MM.1S (cell line): ENCODE measurements at regions not wholly inside any gene's neighbourhood (a gene's known extent, or its start where the extent isn't known, plus 50 kb on each side); places are given as distances from the start of the nearest gene placed in this dataset.
A peak's percentile ranks its signal among the peaks of the same experiment; 100 is the strongest.
"Not testable (repeated sequence)": the region's sequence is repeated elsewhere in the genome, so short reads cannot be mapped to it uniquely, and the experiment has no call there.

Experiments
- DNase-seq: peaks from one replicate; pipeline ENCODE4 v3.0.0-alpha.2; 2015
- H2AFZ ChIP-seq: fragments of 300-600 bp; sonication (generic); 2 replicates; pipeline ENCODE4 v1.6.0; 2016; ENCODE audit warnings: antibody characterized with exemption, low read length
- H3F3A ChIP-seq: fragments of 300-600 bp; sonication (generic); 2 replicates; pipeline ENCODE4 v1.6.1; 2016; ENCODE audit warnings: mild to moderate bottlenecking, antibody characterized with exemption, low read length, moderate library complexity, mixed read lengths; ENCODE audit not compliant: insufficient read depth
- H3K27ac ChIP-seq: fragments of 300-600 bp; sonication (generic); 2 replicates; pipeline ENCODE4 v1.5.1; 2016; ENCODE audit warnings: mild to moderate bottlenecking, low read length
- H3K27me3 ChIP-seq: fragments of 300-600 bp; sonication (generic); replicated peaks from 2 replicates; pipeline ENCODE4 v1.6.0; 2016; ENCODE audit warnings: low read length; ENCODE audit not compliant: insufficient read depth
- H3K36me3 ChIP-seq: fragments of 300-600 bp; sonication (generic); replicated peaks from 2 replicates; pipeline ENCODE4 v1.6.1; 2016; ENCODE audit warnings: mild to moderate bottlenecking, low read length, mixed read lengths; ENCODE audit not compliant: insufficient read depth
- H3K4me1 ChIP-seq: fragments of 300-600 bp; sonication (generic); 2 replicates; pipeline ENCODE4 v1.6.1; 2016; ENCODE audit warnings: low read length, mixed read lengths
- H3K4me2 ChIP-seq: fragments of 300-600 bp; sonication (generic); 2 replicates; pipeline ENCODE4 v1.6.0; 2016; ENCODE audit warnings: low read depth, low read length
- H3K4me3 ChIP-seq: fragments of 300-600 bp; sonication (generic); 2 replicates; pipeline ENCODE4 v1.5.1; 2016; ENCODE audit warnings: low read length, mixed read lengths
- H3K79me2 ChIP-seq: fragments of 300-600 bp; sonication (generic); 2 replicates; pipeline ENCODE4 v1.6.1; 2016; ENCODE audit warnings: mixed run types, low read length, mixed read lengths
- H3K9ac ChIP-seq: fragments of 300-600 bp; sonication (generic); 2 replicates; pipeline ENCODE4 v1.6.1; 2016; ENCODE audit warnings: low read length, mixed read lengths
- H3K9me2 ChIP-seq: fragments of 300-600 bp; sonication (generic); replicated peaks from 2 replicates; pipeline ENCODE4 v1.6.1; 2016; ENCODE audit warnings: mild to moderate bottlenecking, low read length, mixed read lengths; ENCODE audit not compliant: insufficient read depth
- H3K9me3 ChIP-seq: fragments of 300-600 bp; sonication (generic); replicated peaks from 2 replicates; pipeline ENCODE4 v1.6.1; 2016; ENCODE audit warnings: mild to moderate bottlenecking, low read length, mixed read lengths; ENCODE audit not compliant: insufficient read depth
- H4K20me1 ChIP-seq: fragments of 300-600 bp; sonication (generic); 2 replicates; pipeline ENCODE4 v1.6.1; 2016; ENCODE audit warnings: mild to moderate bottlenecking, low read length, moderate library complexity, mixed read lengths; ENCODE audit not compliant: insufficient read depth
- EZH2 ChIP-seq: fragments of 300-600 bp; sonication (generic); optimal IDR thresholded peaks from 2 replicates; pipeline ENCODE3; 2017; ENCODE audit warnings: low read depth, mild to moderate bottlenecking, antibody characterized with exemption, low read length, mixed read lengths
- EZH2phosphoT487 ChIP-seq: fragments of 300-600 bp; sonication (generic); IDR thresholded peaks from 2 replicates; pipeline ENCODE4 v1.6.1; 2018; ENCODE audit warnings: antibody characterized with exemption, low read length
- TF ChIP-seq, protein P1 (sequence below): fragments of 300-600 bp; sonication (generic); IDR thresholded peaks from 2 replicates; pipeline ENCODE4 v1.5.1; 2016; ENCODE audit warnings: antibody characterized with exemption, low read length, mixed read lengths

DNA sequence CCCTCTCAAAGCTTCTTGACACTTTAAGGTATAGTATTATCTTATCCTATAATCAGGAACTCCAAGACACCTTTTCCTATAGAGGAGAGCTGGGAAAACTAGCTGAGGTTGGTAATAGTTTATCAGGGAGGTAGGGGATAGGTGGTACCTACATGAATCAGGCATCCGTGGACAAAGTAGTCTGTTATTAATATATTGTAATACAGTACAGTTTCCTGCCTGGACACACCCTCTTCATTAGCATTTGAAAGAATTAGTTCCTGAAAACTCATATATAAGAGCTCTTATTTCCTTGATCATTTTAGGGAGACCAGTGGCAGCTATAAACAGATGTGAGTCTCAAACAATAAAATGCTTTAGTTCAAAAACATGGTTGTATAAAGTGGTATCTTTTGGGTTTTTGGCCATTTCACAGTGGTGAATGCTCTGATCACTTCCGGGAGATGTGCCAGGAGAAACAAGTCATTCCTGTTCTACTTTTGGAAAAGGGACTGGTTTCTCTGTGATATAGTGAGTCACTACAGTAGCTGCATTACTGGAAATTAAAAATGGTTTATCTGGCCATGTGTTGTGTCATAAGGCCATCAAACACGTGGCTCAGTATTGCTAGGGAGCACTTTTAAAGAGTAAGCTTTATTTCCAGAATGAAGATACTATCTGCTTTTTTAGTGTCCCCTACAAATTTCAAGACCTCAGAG lies 98.1 kb downstream of the KLRB1 start:
- no peaks in the 10 kb centered on the region for H3K9me2 ChIP-seq
- no peak overlapping the region for H3K4me3 ChIP-seq
- peaks cover 9% of the 10 kb centered on the region; the same call in 1 of the 2 replicates for H3F3A ChIP-seq
- peak overlapping the region; percentile 46; the same call in 1 of the 2 replicates for H3K4me2 ChIP-seq
- H2AFZ ChIP-seq = peak overlapping the region; percentile 35
- no peaks in the 10 kb centered on the region for H3K9me3 ChIP-seq
- no peak for DNase-seq
- no peaks in the 10 kb centered on the region for H3K79me2 ChIP-seq
- H3K27me3 ChIP-seq = no peaks in the 10 kb centered on the region
- H3K9ac ChIP-seq = no peak overlapping the region
- no peaks in the 10 kb centered on the region for H4K20me1 ChIP-seq
- TF ChIP-seq, protein P1, sequence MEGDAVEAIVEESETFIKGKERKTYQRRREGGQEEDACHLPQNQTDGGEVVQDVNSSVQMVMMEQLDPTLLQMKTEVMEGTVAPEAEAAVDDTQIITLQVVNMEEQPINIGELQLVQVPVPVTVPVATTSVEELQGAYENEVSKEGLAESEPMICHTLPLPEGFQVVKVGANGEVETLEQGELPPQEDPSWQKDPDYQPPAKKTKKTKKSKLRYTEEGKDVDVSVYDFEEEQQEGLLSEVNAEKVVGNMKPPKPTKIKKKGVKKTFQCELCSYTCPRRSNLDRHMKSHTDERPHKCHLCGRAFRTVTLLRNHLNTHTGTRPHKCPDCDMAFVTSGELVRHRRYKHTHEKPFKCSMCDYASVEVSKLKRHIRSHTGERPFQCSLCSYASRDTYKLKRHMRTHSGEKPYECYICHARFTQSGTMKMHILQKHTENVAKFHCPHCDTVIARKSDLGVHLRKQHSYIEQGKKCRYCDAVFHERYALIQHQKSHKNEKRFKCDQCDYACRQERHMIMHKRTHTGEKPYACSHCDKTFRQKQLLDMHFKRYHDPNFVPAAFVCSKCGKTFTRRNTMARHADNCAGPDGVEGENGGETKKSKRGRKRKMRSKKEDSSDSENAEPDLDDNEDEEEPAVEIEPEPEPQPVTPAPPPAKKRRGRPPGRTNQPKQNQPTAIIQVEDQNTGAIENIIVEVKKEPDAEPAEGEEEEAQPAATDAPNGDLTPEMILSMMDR = no peak
- TF ChIP-seq EZH2phosphoT487 (no peak), EZH2 (no peak)
- no peaks in the 10 kb centered on the region for H3K36me3 ChIP-seq
- peak overlapping the region; percentile 68; the same call in 1 of the 2 replicates for H3K27ac ChIP-seq
- peaks cover 21% of the 10 kb centered on the region for H3K4me1 ChIP-seq

DNA sequence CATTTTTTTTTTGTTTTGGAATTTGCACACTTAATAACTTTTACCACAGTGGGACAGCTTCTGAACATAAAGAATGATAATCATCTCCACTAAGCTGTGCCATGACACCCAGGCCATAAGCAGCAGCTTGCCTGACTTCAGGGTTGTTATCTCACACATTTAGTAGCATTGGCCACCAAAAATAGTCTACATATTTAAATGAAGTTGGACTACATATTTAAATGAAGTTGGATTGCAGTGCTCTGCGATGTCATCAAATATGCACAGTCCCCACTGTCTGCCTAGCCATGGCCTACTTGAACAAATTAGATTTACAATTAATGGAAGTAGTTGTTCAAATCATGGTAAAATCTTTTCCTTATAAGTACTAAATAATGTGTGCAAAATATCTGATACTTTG lies 101.0 kb downstream of the KLRB1 start:
- Histone ChIP-seq H3K9ac (no peak overlapping the region), H3F3A (peaks cover 9% of the 10 kb centered on the region; the same call in 1 of the 2 replicates), H3K4me1 (peaks cover 21% of the 10 kb centered on the region), H3K4me2 (no peak overlapping the region), H2AFZ (no peak overlapping the region), H4K20me1 (no peaks in the 10 kb centered on the region), H3K9me3 (no peaks in the 10 kb centered on the region), H3K9me2 (no peaks in the 10 kb centered on the region), H3K27ac (no peak overlapping the region), H3K79me2 (no peaks in the 10 kb centered on the region), H3K27me3 (no peaks in the 10 kb centered on the region), H3K4me3 (no peak overlapping the region), H3K36me3 (no peaks in the 10 kb centered on the region)
- DNase-seq = no peak
- TF ChIP-seq EZH2 = no peak
- TF ChIP-seq, protein P1 = no peak
- TF ChIP-seq EZH2phosphoT487 = no peak

DNA sequence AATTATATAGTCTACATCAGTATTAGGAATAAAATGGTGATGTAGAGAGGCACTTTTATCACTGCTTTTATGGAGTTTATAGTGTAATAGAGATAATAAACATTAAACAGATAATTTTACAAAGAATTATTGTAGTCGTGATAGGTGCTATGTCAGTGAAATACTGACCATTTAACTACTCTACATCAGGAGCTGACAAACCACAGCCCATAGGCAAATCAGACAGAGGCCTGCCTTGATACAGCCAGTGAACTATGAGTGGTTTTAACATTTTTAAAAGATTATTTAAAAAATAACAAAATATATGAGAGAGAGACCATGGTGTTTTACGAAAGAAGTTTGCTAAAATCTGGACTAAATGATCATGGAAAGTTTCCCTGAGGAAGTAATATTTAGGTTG lies 104.3 kb downstream of the KLRB1 start:
- not testable (repeated sequence) for H3K4me2 ChIP-seq, H3K79me2 ChIP-seq, H3K9me2 ChIP-seq, H3F3A ChIP-seq, H3K27me3 ChIP-seq, H3K4me3 ChIP-seq, H3K9me3 ChIP-seq, H3K36me3 ChIP-seq, H2AFZ ChIP-seq, H3K9ac ChIP-seq, H3K4me1 ChIP-seq, DNase-seq, H4K20me1 ChIP-seq
- peak overlapping the region; percentile 50; the same call in 1 of the 2 replicates for H3K27ac ChIP-seq

DNA sequence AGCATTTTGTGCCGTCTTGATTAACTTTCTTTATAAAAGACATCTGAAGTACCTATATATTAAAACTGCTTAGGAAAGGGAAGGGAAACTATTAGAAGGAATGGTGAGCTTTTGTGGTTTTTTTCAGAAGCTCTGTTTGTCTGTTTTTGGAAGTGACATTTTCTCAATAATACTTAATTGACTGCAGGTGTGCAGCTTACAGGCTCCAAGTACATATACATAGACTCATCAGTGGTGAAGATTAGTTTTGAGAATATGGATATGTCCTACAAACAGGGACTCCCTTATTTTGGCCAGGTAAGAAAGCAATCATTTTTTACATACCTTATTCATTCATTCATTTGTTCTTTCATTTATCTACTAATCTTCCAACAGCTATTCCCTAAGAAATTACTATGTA lies 104.9 kb downstream of the KLRB1 start:
- H3K4me2 ChIP-seq, H3K79me2 ChIP-seq, H3F3A ChIP-seq, H3K9me2 ChIP-seq, H2AFZ ChIP-seq, H3K9ac ChIP-seq, H3K27me3 ChIP-seq, H3K36me3 ChIP-seq, H3K9me3 ChIP-seq, H3K4me3 ChIP-seq, H4K20me1 ChIP-seq, H3K4me1 ChIP-seq: not testable (repeated sequence)
- peak overlapping the region; percentile 50; the same call in 1 of the 2 replicates for H3K27ac ChIP-seq
- DNase-seq = peak; percentile 30

DNA sequence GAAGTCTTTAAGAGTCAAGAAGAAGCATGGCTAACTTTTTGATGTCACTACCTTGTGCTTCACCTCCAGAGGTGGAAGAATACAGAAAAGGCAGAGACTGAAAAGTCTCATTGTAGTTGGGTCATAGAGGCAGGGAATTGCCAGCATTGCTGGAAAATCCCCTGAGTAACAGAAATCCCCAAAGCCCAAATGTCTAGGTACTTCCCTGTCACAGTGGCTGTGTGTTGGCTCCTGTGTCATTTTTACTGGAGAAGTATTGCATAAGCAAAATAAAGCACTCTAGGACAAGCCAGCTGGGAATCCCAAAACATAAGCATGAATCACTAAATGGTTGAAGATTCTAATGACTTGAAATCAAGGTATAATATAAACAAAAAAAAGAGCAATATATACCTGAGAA lies 114.4 kb downstream of the KLRB1 start:
- H3K4me2 ChIP-seq, H3K36me3 ChIP-seq, H3K9ac ChIP-seq, H3K4me1 ChIP-seq, H2AFZ ChIP-seq, H3K9me3 ChIP-seq, H3F3A ChIP-seq, H3K4me3 ChIP-seq, H3K9me2 ChIP-seq, H3K27ac ChIP-seq, DNase-seq, H4K20me1 ChIP-seq, H3K79me2 ChIP-seq, H3K27me3 ChIP-seq: not testable (repeated sequence)

DNA sequence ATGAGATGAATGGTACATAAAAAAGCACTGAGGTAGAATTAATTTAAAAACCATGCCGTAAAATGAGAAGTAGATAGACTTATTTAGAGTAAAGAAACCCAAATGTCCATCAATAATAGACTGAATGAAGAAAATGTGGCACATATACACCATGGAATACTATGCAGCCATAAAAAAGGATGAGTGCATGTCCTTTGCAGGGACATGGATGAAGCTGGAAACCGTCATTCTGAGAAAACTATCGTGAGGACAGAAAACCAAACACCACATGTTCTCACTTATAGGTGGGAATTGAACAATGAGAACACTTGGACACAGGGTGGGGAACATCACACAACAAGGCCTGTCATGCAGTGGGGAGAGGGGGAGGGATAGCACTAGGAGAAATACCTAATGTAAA lies 126.4 kb downstream of the KLRB1 start:
- not testable (repeated sequence) for H3K9me2 ChIP-seq, H3K4me3 ChIP-seq, DNase-seq

More for the DNA sequence above, 126.4 kb downstream of the KLRB1 start:
- H3K9me3 ChIP-seq, H4K20me1 ChIP-seq, H3K27me3 ChIP-seq, H3K79me2 ChIP-seq, H3K27ac ChIP-seq, H3K4me2 ChIP-seq, H2AFZ ChIP-seq, H3K9ac ChIP-seq, H3K4me1 ChIP-seq, H3F3A ChIP-seq, H3K36me3 ChIP-seq: not testable (repeated sequence)
